ENCODE measurements at regions not wholly inside any gene's neighbourhood (a gene's known extent, or its start where the extent isn't known, plus 50 kb on each side); places are given as distances from the start of the nearest gene placed in this dataset.

GRCh38 chr1:233549404-233549803, 64.5 kb upstream of the KCNK1 start:
- Mint-ChIP-seq H3K4me1 (ENCODE audit: unreplicated experiment) (no peaks in the 10 kb centered on the region), H3K27ac (no peak overlapping the region), H3K36me3 (no peaks in the 10 kb centered on the region), H3K4me3 (no peak overlapping the region), H3K9me3 (no peaks in the 10 kb centered on the region), H3K27me3 (no peaks in the 10 kb centered on the region)
- TF ChIP-seq CTCF (conservative IDR thresholded peaks at IDR 0.05) = no peak
- DNase-seq (ENCODE audit: extremely low spot score, unreplicated experiment) = no peak

- Mint-ChIP-seq H3K27me3 (no peaks in the 10 kb centered on the region), H3K27ac (no peak overlapping the region), H3K9me3 (no peaks in the 10 kb centered on the region), H3K36me3 (no peaks in the 10 kb centered on the region), H3K4me1 (ENCODE audit: unreplicated experiment) (no peaks in the 10 kb centered on the region), H3K4me3 (no peak overlapping the region)
- no peak for DNase-seq (ENCODE audit: extremely low spot score, unreplicated experiment)
- TF ChIP-seq CTCF (conservative IDR thresholded peaks at IDR 0.05) = no peak
These were observed 64.0 kb upstream of the KCNK1 start for GRCh38 chr1:233549917-233550316.

GRCh38 chr1:233554037-233554436, 59.9 kb upstream of the KCNK1 start:
- H3K4me1 Mint-ChIP-seq (ENCODE audit: unreplicated experiment) = no peaks in the 10 kb centered on the region
- no peak overlapping the region for H3K27ac Mint-ChIP-seq
- no peaks in the 10 kb centered on the region for H3K9me3 Mint-ChIP-seq
- TF ChIP-seq CTCF (conservative IDR thresholded peaks at IDR 0.05) = no peak
- no peak overlapping the region for H3K4me3 Mint-ChIP-seq
- H3K27me3 Mint-ChIP-seq = peaks cover 10% of the 10 kb centered on the region
- DNase-seq (ENCODE audit: extremely low spot score, unreplicated experiment) = no peak
- no peaks in the 10 kb centered on the region for H3K36me3 Mint-ChIP-seq

- Mint-ChIP-seq H3K4me3 (no peak overlapping the region), H3K4me1 (ENCODE audit: unreplicated experiment) (no peaks in the 10 kb centered on the region), H3K36me3 (no peaks in the 10 kb centered on the region), H3K27ac (no peak overlapping the region), H3K27me3 (peaks cover 7% of the 10 kb centered on the region), H3K9me3 (peaks cover 9% of the 10 kb centered on the region)
- DNase-seq (ENCODE audit: extremely low spot score, unreplicated experiment) = no peak
- TF ChIP-seq CTCF (conservative IDR thresholded peaks at IDR 0.05) = no peak
These were observed 52.0 kb upstream of the KCNK1 start for GRCh38 chr1:233561708-233562426.
